NCI-H748 (cell line): ENCODE measurements at regions not wholly inside any gene's neighbourhood (a gene's known extent, or its start where the extent isn't known, plus 50 kb on each side); places are given as distances from the start of the nearest gene placed in this dataset.
"Not testable (repeated sequence)": the region's sequence is repeated elsewhere in the genome, so short reads cannot be mapped to it uniquely, and the experiment has no call there.

Experiments
- DNase-seq: peaks from one replicate; lab custom pipeline; 2025; ENCODE audit not compliant: unreplicated experiment; lab: John Stamatoyannopoulos, UW

DNA sequence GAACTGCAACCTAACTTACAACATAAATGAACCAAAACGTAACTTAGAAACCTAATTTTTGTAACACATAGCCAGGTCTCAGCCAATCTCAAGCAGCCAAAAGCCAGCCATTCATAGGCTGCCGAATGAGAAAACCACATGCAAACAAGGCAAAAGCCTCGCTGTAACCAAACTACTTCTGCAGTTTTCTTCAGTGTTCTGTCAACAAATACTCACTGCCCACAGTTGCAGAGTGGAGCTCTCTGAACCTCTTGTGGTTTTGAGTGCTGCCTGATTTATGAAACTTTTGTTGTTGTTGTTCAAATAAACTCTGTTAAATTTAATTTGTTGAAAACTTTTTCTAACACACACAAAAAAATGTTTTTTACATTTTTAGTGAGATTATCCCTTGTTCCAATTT, 251.2 kb downstream of the PAPSS1 start:
- DNase-seq: no peak

DNA sequence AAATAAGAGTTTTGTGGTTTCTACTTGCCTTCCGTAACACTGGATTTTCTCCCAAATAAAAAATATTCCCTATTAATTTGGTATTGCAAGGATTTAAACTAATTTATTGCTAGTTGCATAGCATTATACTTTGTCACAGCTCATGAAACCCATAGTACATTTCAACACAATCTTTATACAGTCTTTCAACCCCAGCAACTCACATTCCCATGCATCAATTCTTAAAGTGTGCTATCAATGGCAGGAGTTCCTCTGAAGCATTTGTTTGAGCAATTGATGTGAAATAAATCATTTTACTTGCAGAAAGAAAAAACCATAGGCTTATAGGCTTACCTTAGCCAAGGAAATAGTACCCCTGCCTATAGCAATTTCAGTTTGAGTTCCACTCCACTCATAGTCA, 251.9 kb downstream of the PAPSS1 start:
- no peak for DNase-seq

DNA sequence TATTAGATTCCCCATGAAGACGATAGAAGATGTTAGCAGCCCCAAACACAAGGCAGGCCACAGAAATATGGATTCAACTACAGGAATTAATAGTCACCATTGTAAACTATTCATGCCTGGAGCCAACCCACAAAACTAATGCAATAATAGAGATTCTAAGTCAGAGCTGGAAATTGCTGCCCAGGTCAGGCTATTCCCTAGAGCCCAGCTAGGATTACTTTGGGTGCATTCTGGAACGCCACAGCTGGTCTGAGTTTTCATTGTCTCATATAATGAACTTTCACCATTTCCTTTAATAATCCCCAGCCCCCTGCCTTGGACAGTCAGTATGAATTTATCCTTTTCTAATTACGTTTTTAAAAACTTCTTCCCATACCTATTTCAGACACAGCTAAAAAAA, 252.6 kb downstream of the PAPSS1 start:
- no peak for DNase-seq

DNA sequence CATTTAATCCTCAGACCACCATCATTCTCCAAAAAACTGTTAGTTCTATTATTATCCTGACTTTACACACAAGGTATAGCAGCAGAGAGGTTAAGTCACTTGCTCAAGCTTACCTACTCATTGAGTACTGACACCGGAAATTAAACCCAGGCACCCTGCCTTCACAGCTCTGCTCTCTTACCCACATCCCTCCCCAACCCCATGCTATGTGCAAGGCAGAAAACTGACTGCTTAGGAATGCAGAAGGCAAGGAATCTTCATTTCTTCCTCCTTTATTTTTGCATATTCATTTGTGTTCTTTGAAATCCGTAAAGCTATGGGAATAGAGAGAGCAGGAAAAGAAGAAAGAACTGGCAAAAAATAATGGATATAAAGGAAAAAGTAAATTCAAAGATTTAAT, 261.8 kb downstream of the PAPSS1 start:
- DNase-seq: no peak

DNA sequence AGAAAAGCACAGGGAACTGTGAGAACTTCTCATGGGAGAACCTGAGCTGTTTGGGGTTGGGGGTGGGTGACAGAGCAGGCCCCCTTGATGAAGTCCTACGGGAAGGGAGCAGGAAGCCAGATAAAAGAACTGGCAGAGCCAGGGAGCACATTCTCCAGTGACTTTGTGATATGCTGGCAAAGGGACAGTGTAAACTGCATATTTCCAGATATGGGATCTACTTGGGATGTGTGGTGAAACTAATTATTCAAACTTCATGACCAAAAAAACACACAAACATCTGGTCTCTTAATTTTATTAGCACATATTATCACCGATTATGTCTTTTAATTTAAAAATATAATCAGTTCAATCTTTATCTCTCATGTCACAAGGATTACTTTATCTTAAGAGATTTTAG, 266.0 kb downstream of the PAPSS1 start:
- no peak for DNase-seq

DNA sequence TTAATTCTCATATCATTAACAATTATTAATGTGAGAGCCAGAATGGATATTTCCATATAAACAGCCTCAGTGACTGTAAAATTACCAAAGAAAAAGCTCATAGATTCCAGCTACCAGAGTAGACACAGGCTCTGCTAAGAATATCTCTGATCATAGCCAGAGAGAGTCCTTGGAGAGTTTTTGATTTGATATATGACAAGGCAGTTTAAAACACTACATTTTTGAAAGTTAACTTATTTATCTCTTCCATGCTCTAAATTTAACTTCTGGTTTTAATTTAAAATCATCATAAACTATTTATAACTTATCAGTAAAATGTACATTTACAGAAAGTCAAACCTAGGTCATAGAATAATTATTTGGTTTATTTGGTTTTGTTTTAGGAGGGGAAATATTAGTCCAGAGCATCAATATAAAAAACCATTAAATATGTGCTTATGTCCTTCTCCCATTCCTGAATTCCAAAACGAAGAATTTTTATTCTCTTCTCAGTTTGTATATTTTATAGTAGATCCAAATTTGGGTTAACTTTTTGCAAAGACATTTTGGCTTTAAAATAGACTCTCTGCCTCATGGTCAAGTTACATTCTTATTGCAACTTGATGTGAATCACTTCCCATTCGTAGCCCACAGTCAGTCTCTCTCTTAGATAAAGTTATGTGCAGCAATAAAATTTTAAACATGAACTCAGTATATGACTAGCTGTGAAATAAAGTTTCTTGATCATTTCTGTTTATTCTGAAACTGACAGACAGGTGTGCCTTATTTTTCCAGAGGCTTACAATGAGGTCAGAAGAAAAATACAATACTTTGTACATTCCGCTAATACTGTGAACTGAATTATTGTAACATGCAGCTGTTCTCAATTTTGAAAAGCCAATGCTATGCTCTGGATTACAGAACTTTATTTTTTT, 267.1 kb downstream of the PAPSS1 start:
- DNase-seq: no peak

DNA sequence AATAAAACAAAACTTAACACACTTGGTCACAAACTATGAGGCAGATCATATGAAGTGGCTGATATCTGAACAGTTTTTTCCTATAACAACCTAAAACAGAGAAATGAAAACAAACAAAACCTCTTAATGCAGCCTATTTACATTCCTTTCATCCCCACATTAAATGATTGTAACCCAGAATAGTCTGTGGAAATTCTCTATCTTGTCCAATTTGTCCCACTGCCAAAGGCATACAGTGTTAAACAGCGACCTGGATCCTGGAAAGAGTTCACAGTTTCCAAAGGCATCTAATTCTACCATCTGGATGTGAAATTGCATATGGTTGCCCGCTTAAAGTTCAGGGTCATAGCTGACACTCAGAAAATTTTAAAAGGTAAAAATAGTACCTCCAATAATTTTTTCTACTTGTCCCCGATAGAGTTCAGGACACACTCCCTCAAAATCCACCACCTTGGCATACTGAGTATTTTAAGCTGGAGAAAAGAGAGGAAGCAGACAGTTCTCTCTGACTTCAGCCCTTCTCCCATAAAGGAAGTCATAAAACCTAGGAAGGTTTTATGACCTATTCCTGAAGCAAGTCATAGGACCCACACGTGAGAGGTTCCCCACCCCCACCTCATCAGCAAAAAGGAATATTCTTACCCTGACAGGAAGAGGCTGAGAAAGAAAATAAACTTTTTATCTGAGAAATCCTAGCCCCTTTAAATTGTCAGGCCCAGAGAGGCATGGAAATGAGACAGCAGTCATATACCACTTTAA, 270.2 kb downstream of the PAPSS1 start:
- DNase-seq: no peak

DNA sequence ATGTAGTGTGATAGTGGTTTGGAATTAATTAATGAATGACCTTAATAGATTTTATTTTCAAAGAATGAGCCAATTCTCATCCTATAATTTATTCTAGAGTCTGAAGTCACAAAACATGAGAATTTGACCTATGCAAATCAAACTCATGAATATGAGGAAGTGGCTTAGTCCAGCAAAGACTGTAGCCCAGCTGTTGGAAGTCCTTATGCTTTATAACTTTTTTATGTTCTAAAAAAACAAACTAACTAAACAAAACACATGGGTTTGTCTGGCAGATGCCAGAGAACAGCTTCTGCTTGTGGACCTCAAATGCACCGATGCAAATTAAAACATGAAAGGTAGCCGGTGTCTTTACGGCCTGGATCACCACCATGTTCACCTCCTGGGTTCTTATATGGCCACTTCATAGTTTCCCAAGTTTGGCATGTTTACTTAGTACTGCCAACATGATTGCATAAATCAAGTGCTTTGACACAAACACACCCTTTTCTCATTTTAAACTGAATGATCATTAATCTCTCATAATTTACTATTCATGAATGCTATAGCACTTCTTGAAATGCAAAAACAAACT, 277.4 kb downstream of the PAPSS1 start:
- DNase-seq: no peak

DNA sequence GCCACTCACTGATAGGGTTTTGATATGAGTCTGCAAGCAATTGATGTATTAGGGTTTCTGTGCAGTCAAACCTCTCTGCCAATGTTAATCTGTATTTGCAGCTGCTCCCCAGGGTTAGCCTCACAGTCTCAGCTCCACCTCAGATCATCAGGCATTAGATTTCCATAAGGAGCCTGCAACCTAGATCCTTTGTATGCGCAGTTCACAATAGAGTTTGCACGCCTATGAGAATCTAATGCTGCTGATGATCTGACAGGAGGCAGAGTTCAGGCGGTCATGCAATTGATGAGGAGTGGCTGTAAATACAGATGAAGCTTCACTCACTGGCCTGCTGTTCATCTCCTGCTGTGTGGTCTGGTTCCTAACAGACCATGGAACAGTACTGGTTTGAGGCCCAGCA, 280.6 kb downstream of the PAPSS1 start:
- no peak for DNase-seq

DNA sequence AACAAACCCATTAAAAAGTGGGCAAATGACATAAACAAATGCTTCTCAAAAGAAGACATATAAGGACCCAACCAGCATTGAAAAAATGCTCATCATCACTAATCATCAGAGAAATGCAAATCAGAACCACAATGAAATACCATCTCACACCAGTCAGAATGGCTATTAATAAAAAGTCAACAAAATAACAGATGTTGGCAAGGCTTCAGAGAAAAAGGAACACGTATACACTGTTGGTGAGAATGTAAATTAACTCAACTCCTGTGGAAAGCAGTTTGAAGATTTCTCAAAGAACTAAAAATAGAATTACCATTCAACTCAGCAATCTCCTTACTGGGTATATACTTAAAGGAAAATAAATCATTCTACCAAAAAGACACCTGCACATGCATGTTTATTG, 283.6 kb downstream of the PAPSS1 start:
- DNase-seq: not testable (repeated sequence)

DNA sequence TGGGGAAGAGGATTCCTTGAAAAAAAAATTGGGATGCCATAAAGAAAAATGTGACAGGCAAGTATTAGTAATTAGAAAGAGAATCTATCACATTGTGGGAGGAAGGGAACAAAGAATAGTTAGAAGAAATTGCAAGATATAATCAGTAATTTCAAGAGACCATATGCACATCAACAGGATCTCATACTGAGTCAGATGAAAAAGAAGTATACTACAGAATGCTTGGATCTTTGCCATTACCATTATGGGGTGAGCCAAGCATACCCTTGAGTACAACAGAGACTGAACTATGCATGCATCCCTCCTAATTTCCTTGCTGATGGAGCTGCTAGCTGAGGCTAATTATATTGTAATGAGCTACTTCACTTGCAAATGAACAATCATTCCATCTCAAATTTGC, 287.6 kb downstream of the PAPSS1 start:
- no peak for DNase-seq

DNA sequence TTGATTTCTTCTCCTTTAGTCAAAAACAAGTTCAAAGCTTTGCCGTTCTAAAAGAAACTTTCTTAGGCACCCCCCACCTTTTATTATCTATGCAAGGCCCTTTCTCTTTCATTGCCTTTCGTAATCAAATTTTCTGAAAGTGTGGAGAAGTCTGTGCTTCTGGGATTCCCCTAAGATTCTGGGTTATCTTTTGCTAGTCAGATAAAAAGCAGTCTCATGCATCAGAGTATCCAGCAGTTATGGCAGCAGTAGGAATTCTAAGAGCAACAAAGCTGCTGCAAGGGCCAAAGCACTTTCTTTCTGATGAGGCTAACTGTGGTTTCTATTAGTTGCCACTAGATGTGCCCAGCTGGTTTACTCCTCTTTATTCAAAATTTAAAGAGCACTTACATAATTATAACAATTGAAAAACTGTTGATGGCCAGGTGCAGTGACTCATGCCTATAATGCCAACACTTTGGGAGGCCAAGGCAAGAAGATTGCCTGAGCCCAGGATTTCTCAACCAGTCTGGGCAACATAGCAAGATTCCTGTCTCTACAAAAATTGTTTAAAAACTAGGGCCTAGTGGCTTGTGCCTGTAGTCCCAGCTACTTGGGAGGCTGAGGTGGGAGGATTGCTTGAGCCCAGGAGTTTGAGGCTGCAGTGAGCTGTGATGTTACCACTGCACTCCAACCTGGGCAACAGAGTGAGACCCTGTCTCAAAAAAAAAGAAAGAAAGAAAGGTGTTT, 296.2 kb downstream of the PAPSS1 start:
- DNase-seq: peak; percentile 18

DNA sequence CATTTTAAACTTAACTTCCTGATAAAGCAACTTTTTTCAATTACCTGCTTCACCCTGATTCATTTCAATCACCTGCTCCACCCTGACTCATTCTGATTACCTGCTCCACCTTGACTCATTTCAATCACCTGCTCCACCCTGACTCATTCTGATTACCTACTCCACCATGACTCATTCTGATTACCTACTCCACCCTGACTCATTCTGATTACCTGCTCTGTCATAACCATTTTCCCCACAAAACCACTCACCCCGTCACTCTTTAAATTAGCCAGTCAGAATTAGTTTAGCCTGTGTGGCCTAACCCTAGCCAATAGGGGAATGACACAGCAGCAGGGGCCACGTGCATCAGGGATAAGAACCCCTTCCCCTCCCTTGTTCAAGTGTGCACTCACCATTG, 300.5 kb downstream of the PAPSS1 start:
- not testable (repeated sequence) for DNase-seq

DNA sequence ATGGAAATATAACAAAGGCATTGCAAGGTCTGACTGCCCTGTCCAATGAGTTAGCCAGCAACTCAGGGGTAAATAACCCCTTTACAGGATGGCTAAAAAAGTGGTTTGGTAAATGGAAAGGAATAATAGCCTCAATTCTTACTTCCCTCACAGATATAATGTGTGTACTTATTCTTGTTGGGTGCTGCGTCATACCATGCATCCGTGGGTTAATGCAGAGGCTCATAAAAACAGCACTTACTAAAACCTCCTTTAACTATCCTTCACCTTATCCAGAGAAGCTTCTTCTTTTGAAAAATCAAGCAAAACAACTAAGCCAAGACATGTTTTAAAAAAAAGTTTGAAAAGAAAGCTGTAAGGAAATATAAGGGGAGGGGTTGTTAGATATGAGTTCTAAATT, 301.0 kb downstream of the PAPSS1 start:
- no peak for DNase-seq

DNA sequence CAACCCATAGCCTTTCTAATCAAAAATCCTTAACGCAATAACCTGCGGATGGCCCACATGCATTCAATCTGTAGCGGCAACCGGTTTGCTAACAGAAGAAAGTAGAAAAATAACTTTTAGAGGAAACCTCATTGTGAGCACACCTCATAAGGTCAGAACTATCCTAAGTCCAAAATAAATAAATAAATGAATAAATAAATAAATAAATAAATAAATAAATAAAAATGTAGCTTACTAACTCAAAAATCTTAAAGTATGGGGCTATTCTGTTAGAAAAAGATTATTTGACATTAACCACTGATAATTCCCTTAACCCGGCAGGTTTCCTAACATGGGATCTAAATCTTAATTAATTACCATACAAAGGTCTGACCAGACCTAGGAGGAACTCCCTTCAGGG, 304.5 kb downstream of the PAPSS1 start:
- DNase-seq: not testable (repeated sequence)

DNA sequence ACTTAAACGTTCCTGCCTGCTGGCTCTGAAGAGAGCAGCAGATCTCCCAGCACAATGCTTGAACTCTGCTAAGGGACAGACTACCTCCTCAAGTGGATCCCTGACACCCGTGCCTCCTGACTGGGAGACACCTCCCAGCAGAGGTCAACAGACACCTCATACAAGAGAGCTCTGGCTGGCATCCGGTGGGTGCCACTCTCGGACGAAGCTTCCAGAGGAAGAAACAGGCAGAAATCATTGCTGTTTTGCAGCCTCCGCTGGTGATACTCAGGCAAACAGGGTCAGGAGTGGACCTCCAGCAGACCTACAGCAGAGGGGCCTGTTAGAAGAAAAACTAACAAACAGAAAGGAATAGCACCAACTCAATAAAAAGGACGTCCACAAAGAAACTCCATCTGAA, 310.2 kb downstream of the PAPSS1 start:
- DNase-seq: not testable (repeated sequence)

DNA sequence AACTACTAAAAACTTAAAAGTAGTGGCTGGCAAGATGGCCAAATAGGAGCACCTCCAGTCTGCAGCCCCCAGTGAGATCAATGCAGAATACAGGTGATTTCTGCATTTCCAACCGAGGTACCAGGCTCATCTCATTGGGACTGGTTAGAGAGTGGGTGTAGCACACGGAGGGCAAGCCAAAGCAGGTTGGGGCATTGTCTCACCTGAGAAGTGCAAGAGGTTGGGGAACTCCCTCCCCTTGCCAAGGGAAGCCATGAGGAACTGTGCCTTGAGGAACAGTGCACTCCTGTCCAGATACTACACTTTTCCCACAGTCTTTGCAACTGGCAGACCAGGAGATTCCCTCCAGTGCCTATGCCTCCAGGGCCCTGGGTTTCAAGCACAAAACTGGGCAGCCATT, 311.1 kb downstream of the PAPSS1 start:
- DNase-seq: no peak

DNA sequence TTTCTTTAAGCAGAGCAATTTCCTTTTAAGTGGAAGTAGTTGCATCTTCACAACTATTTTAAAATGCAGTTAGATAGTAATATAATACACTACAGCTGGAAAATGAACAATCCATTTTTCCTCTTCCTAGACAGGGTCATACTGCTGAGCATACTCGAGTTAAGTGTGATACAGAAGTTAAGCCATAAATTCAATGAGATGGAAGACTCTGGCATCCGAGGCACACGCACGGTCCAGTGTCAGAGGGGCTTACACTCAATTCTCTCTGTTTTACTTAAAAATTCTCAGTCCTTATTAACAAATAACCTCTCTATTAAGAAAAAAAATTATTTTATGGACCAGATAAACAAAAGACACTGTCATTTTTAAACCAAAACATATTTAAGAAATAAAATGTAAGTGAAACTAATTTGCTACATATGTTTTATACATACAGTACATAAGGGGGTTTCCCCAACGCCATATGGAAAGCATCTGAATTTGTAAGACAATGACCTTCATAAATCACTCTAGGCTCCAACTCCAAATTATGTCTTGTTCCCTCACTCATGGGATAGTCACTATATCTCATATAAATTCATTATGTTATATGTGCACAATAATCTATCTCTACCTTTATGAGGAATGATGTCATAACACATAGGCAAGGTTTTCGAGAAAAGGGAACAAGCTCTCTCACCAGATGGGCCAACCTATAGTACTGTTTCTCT, 315.3 kb downstream of the PAPSS1 start:
- no peak for DNase-seq

DNA sequence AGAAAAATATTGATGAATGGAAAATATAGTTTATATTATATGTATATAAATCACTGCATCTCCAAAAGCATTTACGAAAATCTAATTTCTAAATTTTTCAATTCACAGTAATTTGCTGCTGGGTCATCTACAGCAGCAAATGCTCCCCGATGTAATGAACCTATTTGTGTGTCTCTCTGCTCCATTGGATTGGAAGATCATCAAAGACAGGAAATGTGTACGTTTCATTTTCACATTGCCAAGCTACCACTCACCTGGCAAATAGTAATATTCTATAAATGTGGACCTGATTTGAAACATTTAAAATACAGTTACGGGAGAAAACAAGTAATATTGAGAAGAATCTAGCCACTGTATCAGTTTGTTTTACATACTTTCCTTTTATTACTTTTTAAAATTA, 317.7 kb downstream of the PAPSS1 start:
- DNase-seq: no peak

DNA sequence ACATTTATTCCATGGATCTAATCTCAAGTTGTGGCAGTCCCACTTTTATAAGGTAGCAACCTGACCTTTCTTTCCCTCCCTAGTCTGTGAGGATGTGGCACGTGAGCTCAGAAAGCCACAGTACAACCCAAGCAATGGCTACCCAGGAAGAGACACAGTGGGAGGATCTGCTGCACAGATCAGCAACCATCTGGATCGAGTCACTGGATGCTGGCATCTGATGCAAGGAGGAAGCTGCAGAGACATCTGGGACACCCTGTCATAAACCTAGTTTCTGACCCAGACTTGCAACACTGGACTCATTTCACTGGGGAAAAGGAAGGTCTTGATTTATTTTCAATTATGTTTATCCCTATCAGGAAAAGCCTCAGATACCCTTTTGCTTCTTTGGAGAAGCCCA, 327.1 kb downstream of the PAPSS1 start:
- no peak for DNase-seq

DNA sequence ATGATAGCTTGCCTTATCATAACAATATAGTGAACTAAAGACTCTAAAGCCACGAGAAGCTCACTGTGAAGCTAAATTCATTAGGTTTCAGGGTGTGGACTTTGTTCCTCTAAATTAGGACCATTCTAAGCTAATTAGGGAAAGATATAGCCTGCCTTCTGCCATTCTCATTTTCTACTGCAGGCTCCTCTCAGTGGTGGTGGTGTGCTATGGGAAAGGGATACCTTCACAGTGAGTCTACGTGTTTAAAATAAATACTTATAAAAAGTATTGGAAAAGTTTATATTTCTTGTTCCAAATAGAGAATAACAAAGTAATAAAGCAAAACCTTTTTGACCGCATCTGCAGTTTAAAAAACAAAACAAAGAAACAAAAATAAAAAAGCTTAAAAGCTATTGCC, 327.7 kb downstream of the PAPSS1 start:
- DNase-seq: no peak
